Renal cortical epithelial cell (primary cell): ENCODE measurements at regions not wholly inside any gene's neighbourhood (a gene's known extent, or its start where the extent isn't known, plus 50 kb on each side); places are given as distances from the start of the nearest gene placed in this dataset.
"Not testable (repeated sequence)": the region's sequence is repeated elsewhere in the genome, so short reads cannot be mapped to it uniquely, and the experiment has no call there.

Experiments
- DNase-seq: peaks from one replicate; pipeline ENCODE4 v3.0.0-alpha.2; 2011; ENCODE audit warnings: low read depth

DNA sequence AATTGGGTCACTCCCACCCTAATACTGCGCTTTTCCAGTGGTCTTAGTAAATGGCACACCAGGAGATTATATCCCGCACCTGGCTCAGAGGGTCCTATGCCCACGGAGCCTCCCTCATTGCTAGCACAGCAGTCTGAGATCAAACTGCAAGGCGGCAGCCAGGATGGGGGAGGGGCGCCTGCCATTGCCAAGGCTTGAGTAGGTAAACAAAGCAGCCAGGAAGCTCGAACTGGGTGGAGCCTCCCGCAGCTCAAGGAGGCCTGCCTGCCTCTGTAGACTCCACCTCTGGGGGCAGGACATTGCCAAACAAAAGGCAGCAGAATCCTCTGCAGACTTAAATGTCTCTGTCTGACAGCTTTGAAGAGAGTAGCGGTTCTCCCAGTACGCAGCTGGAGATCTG, 52.4 kb upstream of the PMPCB start:
- not testable (repeated sequence) for DNase-seq

DNA sequence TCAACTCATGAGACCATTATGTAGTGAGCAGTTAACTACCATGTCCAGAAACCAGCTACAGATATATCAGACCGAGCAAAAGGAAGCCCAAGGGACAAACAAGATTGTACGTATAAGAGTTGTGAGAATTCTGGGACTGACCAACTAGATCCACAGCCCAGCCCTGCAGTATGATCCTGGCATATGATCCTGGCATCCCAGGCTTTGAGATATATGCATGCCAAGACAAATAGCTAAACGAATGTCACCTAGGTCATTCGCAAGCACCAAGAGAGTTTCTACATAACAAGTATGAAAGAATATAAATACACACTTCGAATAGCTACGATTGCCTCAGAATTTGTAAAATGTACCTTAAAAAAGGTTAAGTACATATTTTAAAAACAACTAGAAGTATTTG, 56.4 kb upstream of the PMPCB start:
- no peak for DNase-seq

DNA sequence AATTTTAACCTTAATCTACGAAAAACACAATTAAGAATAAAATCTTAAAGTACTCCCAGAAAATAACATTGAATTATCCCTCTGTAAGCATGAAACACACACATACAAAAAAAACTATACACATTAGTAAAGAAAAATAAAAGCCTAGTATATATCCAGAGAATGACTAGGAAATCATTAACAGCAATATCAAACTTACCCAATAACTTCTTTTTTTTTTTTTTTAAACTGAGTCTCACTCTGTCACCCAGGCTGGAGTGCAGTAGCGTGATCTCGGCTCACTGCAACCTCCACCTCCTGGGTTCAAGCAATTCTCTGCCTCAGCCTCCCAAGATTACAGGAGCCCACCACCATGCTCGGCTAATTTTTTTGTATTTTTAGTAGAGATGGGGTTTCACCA, 61.4 kb upstream of the PMPCB start:
- peak; percentile 31 for DNase-seq

DNA sequence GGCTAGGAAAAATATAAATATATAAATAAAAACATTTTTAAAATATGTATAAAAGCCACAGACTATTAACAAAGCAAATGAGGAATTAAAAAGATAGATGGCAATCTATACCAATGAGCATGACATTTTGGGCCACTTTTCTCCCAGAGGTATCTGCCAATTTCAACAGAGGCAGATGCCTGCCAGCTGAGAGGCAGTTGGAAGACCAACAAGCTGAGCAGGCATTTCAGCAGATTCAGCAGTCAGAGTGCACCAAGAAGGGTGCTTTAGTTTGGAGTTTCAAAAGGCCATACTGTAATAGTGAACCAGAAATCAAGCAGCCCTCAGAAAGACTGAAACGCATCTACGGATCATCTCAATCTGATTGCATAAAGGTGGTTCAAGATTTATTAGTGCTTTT, 62.4 kb upstream of the PMPCB start:
- not testable (repeated sequence) for DNase-seq

DNA sequence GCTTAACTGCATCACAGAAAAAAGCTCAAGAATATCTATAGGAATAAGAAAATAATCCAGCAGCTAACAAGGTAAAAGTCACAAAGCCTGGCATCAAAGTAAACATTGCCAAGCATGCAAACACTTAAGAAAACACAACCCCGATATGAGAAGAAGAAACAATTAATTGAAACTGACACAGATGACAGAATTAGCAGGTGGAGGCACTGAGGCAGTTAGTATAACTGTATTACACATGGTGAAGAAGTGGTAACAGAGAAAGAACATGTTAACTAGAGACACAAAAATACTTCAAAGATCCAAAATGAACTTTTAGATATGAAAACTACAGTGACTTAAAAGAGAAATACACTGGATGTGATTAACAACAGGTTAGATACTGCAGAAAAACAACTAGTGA, 69.4 kb upstream of the PMPCB start:
- DNase-seq, result not testable (repeated sequence)

DNA sequence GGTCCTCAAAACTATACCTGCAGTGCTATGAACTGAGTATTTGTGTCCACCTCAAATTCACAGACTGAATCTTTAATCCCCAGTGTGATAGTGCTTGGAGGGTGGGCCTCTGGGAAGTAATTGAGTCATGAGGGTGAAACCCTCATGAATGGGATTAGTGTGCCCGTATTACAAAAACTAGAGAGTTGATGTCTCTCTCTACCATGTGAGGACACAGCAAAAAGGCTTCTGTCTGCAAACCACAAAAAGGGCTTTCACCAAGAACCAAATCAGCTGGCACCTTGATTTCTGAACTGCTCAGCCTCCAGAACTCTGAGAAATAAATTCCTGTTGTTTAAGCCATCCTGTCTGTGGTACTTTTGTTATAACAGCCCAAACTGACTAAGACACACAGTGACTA, 71.4 kb upstream of the PMPCB start:
- not testable (repeated sequence) for DNase-seq

DNA sequence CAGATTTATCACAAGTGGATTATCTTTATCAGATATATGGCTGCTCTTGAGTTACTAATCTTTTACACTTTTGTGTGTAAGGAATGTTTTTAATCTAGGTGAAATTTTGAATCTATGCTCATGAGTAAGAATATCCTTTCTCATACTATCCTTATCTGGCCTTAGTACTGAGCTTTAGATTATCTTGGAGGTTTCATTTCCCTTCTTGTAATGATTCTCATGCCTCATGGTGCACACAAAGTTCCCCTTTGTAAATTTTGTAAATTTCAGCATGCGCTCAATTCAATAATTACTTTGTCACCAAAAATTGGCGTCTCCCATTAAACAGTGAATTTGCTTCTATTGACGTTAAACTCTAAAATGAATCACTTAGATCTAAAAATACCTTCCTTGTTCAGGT, 74.2 kb upstream of the NAPEPLD start:
- not testable (repeated sequence) for DNase-seq

DNA sequence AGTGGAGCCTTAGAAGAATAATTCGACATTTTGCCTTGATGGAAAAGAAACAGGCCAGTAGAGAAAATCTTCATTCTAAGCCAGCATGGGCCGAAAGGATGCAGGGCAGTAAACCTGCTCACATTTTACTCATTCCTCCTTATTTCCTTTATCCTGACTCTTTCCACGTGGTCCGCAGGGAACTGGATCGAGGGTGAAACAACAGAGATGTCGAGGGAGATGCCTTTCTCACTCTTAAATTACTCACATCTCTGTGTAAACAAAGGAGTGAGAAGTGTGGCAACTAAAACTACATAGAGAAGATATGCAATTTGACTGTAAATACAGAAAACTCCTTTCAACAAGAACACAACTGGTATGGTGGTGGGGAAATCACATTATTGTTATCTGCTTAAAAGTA, 62.1 kb upstream of the NAPEPLD start:
- DNase-seq, result not testable (repeated sequence)

DNA sequence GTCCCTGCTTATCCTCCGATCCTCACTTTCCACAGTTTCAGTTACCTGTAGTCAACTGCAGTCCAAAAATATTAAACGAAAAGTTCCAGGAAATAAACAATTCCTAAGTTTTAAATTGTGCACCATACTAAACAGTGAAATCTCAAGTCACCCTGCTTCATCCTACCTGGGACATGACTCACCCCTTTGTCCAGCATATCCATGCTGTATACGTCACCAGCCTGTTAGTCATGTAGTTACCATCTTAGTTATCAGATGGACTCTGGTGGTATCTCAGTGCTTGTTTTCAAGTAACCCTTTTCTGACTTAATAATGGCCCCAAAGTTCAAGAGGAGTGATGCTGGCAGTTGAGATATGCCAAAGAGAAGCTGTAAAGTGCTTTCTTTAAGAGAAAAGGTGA, 50.3 kb upstream of the NAPEPLD start:
- DNase-seq, result peak; percentile 70
